Transverse colon (tissue), 4 donors: ENCODE measurements at regions not wholly inside any gene's neighbourhood (a gene's known extent, or its start where the extent isn't known, plus 50 kb on each side); places are given as distances from the start of the nearest gene placed in this dataset.

Experiments
- DNase-seq: peaks from one replicate; pipeline ENCODE4 v3.0.0-alpha.2; 2019
- H3K27ac ChIP-seq, 4 donors: fragments of 200-600 bp; sonication (generic); 2 replicates each; pipeline ENCODE4 v1.5.1; 2016 to 2018; ENCODE audit warnings: inconsistent platforms in 4 of 4
- H3K27me3 ChIP-seq: fragments of 200-600 bp; sonication (generic); 2 replicates; pipeline ENCODE4 v1.5.1; 2017; ENCODE audit warnings: inconsistent platforms
- H3K36me3 ChIP-seq, 4 donors: fragments of 200-600 bp; sonication (generic); 2 replicates each; pipeline ENCODE4 v1.5.1; 2017 to 2019; ENCODE audit warnings: inconsistent platforms in 4 of 4
- H3K4me1 ChIP-seq, 4 donors: fragments of 200-600 bp; sonication (generic); 2 replicates each; pipeline ENCODE4 v1.5.1; 2017 to 2020; ENCODE audit warnings: inconsistent platforms in 4 of 4
- H3K4me3 ChIP-seq, 4 donors: fragments of 200-600 bp; sonication (generic); 1 replicate in 1 of 4; 2 replicates in 3 of 4; pipeline versions ENCODE4 v1.5.1 to v1.6.1; 2017 to 2019; ENCODE audit warnings: inconsistent platforms in 4 of 4
- H3K9me3 ChIP-seq, 2 donors: fragments of 200-600 bp; sonication (generic); 2 replicates each; pipeline ENCODE4 v1.5.1; 2017 to 2019; ENCODE audit warnings: inconsistent platforms in 2 of 2
- EP300 ChIP-seq: sonication (generic); formaldehyde crosslinking; IDR thresholded peaks from one replicate; pipeline ENCODE4 v1.6.1; 2017; ENCODE audit warnings: antibody characterized with exemption, low read depth
- POLR2A ChIP-seq: fragments of 450-650 bp; IDR thresholded peaks from one replicate; pipeline ENCODE4 v1.6.1; 2016; ENCODE audit warnings: antibody characterized with exemption, mild to moderate bottlenecking, moderate library complexity
- POLR2AphosphoS5 ChIP-seq, 3 donors: sonication (generic); formaldehyde crosslinking; IDR thresholded peaks; one replicate each; pipeline ENCODE4 v1.6.1; 2016; ENCODE audit warnings: antibody characterized with exemption in 3 of 3
- WGBS, 2 donors: methylation state at CpG; one replicate each; pipeline ENCODE4 v1.1.5; 2018; ENCODE audit warnings: low coverage in 1 of 2; 5-methylcytosine and 5-hydroxymethylcytosine counted together
- in situ Hi-C, 4 donors: fragments of 200-750 bp; cut with MboI; loops; one replicate each; pipeline versions ENCODE4 v1.15.0 to v1.15.1; 2017; ENCODE audit warnings: low sequenced_read_pairs in 3 of 4, low pct_ligation_motif_present in 1 of 4, low pct_unique_long_range_greater_than_20kb in 1 of 4
- intact Hi-C: fragments of 100-400 bp; cut with DNase I; formaldehyde crosslinking; loops from one replicate; pipeline ENCODE4 v1.15.1; 2023; ENCODE audit warnings: low total_unique reads
- TF ChIP-seq, protein P1 (sequence below), 5 experiments: fragments of 200-600 bp in 3 of 5; fragments of 450-650 bp in 2 of 5; sonication (generic) in 3 of 5; IDR thresholded peaks; 1 replicate in 2 of 5; 2 replicates in 3 of 5; pipeline ENCODE4 v1.5.1; 2016 to 2017; ENCODE audit warnings: antibody characterized with exemption in 5 of 5, inconsistent platforms in 3 of 5, mild to moderate bottlenecking in 2 of 5, moderate library complexity in 1 of 5

DNA sequence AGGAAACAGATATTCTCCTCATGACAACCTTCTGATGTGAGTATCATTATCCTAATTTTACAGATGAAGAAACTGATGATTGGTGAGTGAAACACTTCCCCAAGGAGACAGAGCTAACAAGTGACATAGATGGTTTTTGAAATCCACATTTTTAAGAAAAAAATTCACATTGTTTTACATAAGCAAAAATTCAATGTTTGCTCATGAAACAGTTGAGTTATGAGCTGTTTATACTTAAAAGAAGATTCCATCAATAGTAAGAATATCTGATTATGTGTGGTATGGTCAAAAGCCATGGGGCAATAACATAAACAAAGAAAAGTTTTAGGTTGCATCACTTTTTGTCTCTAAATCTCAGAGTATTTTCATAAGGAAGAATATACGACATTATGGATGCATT lies 167.9 kb upstream of the PAPPA start:
- no peak for DNase-seq
- TF ChIP-seq, protein P1, sequence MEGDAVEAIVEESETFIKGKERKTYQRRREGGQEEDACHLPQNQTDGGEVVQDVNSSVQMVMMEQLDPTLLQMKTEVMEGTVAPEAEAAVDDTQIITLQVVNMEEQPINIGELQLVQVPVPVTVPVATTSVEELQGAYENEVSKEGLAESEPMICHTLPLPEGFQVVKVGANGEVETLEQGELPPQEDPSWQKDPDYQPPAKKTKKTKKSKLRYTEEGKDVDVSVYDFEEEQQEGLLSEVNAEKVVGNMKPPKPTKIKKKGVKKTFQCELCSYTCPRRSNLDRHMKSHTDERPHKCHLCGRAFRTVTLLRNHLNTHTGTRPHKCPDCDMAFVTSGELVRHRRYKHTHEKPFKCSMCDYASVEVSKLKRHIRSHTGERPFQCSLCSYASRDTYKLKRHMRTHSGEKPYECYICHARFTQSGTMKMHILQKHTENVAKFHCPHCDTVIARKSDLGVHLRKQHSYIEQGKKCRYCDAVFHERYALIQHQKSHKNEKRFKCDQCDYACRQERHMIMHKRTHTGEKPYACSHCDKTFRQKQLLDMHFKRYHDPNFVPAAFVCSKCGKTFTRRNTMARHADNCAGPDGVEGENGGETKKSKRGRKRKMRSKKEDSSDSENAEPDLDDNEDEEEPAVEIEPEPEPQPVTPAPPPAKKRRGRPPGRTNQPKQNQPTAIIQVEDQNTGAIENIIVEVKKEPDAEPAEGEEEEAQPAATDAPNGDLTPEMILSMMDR (IDR thresholded peaks at IDR 0.05): no peak
- TF ChIP-seq POLR2A (no peak), EP300 (no peak), POLR2AphosphoS5 (IDR thresholded peaks at IDR 0.05) (no peak)
- H3K27ac ChIP-seq: no peak overlapping the region
- no peaks in the 10 kb centered on the region for H3K4me1 ChIP-seq
- intact Hi-C loops: no loop called here
- no peak overlapping the region for H3K4me3 ChIP-seq
- H3K36me3 ChIP-seq: no peaks in the 10 kb centered on the region
- in situ Hi-C loops: no loop called here
- WGBS, 2 donors: 50 to 85% methylated on average over 1 of the region's 1 CpG
- no peaks in the 10 kb centered on the region for H3K27me3 ChIP-seq
- no peaks in the 10 kb centered on the region for H3K9me3 ChIP-seq

DNA sequence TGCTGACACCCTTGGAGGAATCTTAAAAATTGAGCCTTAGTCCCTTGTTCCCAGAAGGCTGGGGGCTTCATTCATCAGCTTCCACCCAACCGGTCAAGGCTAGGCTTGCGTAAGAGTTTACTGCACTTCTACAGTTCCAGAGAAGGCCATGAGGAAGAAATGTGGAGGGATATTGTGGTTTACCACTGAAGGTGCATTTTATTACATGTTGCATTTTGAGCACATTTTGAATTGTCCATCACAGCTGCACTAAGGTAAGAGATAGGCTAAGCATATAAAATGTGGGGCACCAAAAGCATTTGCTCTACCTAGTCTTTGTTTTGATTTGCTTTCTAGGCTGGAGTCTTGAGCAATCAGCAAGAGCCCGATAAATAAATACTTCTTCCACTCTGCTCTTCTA lies 167.1 kb upstream of the PAPPA start:
- 84 to 100% methylated on average over 2 to 3 of the region's 3 CpGs for WGBS, 2 donors
- in situ Hi-C loops: no loop called here
- H3K27ac ChIP-seq: no peak overlapping the region
- H3K36me3 ChIP-seq: no peaks in the 10 kb centered on the region
- TF ChIP-seq POLR2AphosphoS5 (IDR thresholded peaks at IDR 0.05) (no peak), EP300 (no peak), POLR2A (no peak)
- TF ChIP-seq, protein P1 (IDR thresholded peaks at IDR 0.05): no peak
- H3K4me1 ChIP-seq: no peaks in the 10 kb centered on the region
- H3K9me3 ChIP-seq: no peaks in the 10 kb centered on the region
- H3K27me3 ChIP-seq: no peaks in the 10 kb centered on the region
- intact Hi-C loops: no loop called here
- DNase-seq: no peak
- no peak overlapping the region for H3K4me3 ChIP-seq

DNA sequence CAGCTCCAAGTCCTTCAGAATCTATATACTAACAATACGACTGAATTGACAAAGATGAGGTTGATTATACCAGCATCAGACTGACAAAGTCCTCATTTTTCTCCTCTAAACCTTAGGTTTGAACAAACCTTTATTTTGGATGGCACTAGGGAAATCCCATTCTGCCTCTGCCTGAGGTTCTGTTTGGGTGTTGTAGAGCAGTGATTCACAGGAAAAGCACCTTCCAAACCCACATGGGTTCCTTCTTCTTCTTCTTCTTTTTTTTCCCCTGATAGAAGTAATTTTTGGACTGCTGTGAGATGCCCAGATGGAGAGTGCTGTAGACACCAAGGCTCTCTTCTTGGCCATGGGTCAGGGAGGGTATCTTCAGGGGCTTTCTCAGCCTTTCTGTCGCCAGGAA lies 164.9 kb upstream of the PAPPA start:
- Histone ChIP-seq H3K4me1 (no peaks in the 10 kb centered on the region), H3K9me3 (no peaks in the 10 kb centered on the region), H3K4me3 (no peak overlapping the region), H3K27me3 (no peaks in the 10 kb centered on the region), H3K36me3 (no peaks in the 10 kb centered on the region), H3K27ac (no peak overlapping the region)
- 83 to 94% methylated on average over 2 of the region's 2 CpGs for WGBS, 2 donors
- in situ Hi-C loops: no loop called here
- DNase-seq: no peak
- no peak for TF ChIP-seq POLR2A
- TF ChIP-seq, protein P1 (IDR thresholded peaks at IDR 0.05): no peak
- no peak for TF ChIP-seq POLR2AphosphoS5 (IDR thresholded peaks at IDR 0.05)
- no peak for TF ChIP-seq EP300
- intact Hi-C loops: no loop called here

DNA sequence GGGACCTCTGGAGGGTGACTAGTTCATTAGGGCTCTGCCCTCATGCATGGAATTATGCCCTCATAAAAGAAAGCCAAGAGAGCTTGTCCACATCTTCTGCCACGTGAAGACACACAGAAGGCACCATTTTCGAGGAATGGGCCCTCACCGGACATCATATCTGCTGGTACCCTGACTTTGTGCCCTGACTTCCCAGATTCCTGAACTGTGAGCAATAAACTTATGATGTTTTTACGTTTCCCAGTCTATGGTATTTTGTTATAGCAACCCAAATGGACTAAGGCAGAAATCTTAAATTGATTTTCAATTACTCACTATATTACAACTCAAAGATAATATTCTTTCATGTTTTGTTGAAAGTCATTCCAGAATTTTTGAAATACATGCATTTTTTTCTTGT lies 163.8 kb upstream of the PAPPA start:
- in situ Hi-C loops: no loop called here
- H3K4me1 ChIP-seq: no peaks in the 10 kb centered on the region
- no peaks in the 10 kb centered on the region for H3K36me3 ChIP-seq
- no peaks in the 10 kb centered on the region for H3K27me3 ChIP-seq
- DNase-seq: no peak
- 61 to 64% methylated on average over 3 to 4 of the region's 4 CpGs for WGBS, 2 donors
- no peak overlapping the region for H3K4me3 ChIP-seq
- TF ChIP-seq, protein P1 (IDR thresholded peaks at IDR 0.05): no peak
- no peak for TF ChIP-seq POLR2AphosphoS5 (IDR thresholded peaks at IDR 0.05)
- no peak overlapping the region for H3K27ac ChIP-seq
- H3K9me3 ChIP-seq: no peaks in the 10 kb centered on the region
- intact Hi-C loops: no loop called here
